NCI-H1048 (cell line): ENCODE measurements at regions not wholly inside any gene's neighbourhood (a gene's known extent, or its start where the extent isn't known, plus 50 kb on each side); places are given as distances from the start of the nearest gene placed in this dataset.

Source experiments
- DNase-seq: peaks from one replicate; lab custom pipeline; 2025; lab: John Stamatoyannopoulos, UW

DNA sequence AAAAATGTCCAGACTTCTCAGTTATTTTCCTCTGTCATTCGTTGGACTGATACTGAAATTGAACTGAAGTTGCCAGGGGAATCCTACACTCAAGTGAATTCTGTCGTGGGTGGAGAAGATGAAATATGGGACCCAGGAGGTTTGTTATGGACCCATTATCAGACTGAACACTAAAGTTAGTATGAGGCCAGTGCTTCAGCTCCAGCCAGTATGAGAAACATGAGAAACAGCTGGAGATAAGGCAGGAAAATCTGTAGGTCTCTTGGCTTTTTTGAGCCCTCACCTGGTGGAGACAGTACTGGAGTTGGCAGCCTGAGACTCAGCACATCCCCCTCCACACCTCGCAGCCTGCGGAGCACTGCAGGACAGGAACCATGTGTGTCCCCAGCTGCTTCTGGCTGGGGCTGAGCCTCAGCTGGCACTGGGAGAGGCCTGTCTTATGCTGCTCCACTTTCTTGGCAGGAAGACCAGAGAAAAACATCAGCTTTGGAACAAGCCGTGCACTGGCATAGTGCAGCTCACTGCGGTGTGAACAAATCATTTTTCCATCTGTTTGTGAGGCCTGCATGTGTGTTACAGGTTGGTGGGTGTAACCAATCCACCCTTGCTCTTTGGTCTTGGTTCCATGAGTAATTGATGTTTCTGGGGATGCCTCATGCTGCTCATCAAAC is 641.0 kb downstream of the FGF9 start:
- DNase-seq = no peak

DNA sequence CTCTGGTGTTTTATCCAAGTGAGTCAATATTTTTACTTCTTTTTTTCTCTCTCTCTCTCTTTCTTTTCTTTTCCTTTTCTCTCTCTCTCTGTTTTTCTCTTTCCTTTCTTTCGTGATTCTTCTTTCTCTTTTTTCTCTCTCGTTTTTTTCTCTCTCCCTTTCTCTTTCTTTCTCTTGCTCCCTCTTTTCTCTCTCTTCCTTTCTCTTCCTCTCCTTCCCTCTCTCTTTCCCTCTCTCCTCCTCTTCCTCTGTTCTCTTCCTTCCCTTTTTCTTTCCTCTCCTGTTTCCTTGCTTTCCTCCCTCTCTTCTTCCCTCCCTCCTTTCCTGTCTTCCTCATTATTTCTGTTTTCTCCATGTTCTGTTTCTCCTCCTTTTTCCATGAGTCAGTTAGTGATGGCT is 641.5 kb downstream of the FGF9 start:
- no peak for DNase-seq

GRCh38 chr13:22316494-22317025 is 645.7 kb downstream of the FGF9 start:
- no peak for DNase-seq

DNA sequence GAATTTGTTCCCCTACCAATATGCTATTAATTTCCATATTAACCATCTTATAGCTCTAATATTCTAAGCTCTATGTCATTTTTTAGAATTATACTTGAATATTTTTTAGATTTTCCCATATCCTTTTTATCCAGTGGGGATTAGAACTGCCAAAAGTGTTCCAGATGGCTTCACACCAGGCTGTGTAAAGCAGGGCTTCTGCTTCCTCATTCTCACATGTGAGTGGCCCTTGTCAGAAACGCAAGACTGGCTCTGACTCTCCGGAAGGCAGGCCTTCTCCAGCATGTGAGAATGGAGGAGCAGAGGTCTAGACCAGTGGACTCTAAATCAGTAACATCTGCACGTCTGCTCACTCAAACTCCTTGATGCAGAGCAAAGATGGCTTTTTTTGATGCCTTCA is 650.1 kb downstream of the FGF9 start:
- no peak for DNase-seq

DNA sequence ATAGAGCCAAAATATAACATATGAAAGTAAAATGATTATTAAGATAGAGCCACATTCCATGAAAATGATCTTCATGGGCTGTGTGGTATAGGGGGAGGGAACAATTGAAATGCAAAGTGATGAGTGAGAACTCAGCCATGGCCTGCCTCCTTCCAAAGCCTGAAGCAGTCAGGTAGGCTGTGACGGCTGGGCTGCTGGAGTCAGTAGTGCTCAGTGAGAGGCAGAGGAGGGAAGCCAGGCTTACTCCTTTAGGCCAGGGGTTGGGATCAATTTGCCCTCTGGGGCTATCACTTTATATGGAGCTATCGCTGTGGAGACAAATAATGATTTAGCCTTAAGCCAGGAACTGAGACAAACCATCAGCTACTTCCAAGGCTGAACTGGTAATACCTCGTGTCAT is 654.9 kb downstream of the FGF9 start:
- DNase-seq = no peak

GRCh38 chr13:22332416-22332815 is 661.5 kb downstream of the FGF9 start:
- DNase-seq = no peak

- DNase-seq = no peak
Measured at GRCh38 chr13:22336460-22336859, 665.6 kb downstream of the FGF9 start.

- DNase-seq = no peak
Measured at GRCh38 chr13:22357132-22357531, 686.3 kb downstream of the FGF9 start.

DNA sequence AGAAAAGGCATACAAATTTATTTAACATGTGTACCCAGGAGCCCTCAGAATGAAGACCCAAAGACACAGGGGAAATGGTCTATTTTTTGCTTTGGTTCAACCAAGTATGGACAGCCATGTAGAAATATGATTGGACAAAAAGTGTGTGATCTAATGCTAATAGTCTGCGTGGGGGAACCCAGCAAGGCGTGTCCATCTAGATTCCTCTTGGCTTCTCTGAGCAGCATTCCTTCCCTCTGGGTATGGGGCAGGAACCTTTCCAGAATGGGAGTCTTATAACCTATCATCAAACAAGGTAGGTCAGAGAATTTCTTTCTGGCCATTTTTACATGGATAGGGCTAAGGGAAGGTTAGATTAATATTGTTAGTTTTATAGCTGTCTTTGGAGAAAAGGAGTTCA is 698.2 kb downstream of the FGF9 start:
- no peak for DNase-seq

- DNase-seq = no peak
Measured at GRCh38 chr13:22369840-22370239, 699.0 kb downstream of the FGF9 start.

DNA sequence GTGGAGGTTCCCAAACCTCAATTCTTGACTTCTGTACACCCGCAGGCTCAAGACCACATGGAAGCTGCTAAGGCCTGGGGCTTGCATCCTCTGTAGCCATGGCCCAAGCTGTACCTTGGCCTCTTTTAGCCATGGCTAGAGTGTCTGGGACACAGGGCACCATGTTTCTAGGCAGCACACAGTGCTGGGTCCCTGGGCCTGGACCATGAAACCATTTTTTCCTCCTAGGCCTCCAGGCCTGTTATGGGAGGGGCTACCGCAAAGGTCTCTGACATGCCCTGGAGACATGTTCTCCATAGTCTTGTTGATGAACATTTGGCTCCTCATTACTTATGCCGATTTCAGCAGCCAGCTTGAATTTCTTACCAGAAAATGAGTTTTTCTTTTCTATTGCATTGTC is 701.4 kb downstream of the FGF9 start:
- DNase-seq = no peak

GRCh38 chr13:22375151-22375550 is 704.3 kb downstream of the FGF9 start:
- DNase-seq = no peak

GRCh38 chr13:22387899-22388298 is 717.0 kb downstream of the FGF9 start:
- no peak for DNase-seq

DNA sequence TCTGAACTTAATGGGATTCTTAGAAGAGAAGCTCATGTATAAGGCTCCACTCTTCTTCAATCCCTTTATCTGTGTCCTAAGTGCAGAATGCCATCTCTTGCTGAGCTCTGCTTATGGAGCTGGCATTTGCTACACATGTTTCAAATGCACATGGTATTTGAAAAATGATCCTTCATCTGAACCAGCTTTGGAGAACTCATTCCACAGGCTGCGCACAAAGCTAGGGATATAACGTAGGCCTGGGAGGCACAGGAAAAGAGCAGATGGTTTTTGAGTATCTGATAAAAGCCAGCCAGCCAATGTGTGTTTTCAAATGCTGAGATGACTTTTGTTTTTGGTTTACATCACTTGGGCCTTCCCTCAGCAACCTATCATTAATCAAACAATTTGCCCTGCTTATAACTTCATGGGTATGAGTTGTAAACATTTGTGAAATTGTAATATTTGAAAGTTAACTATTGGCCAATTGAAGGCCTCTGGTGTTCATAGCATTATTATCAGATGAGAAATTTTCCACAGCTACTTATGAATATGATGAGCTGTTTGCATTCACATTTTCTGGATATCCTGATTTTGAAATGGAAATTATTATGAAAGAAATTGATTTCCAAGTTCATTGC is 729.0 kb downstream of the FGF9 start:
- no peak for DNase-seq

GRCh38 chr13:22402682-22403081 is 731.8 kb downstream of the FGF9 start:
- DNase-seq = no peak

GRCh38 chr13:22403144-22403543 is 732.3 kb downstream of the FGF9 start:
- DNase-seq = no peak

- DNase-seq = no peak
Measured at GRCh38 chr13:22405891-22406290, 735.0 kb downstream of the FGF9 start.

GRCh38 chr13:22412452-22412851 is 741.6 kb downstream of the FGF9 start:
- DNase-seq = no peak

GRCh38 chr13:22422023-22422422 is 751.1 kb downstream of the FGF9 start:
- no peak for DNase-seq

GRCh38 chr13:22422712-22423111 is 751.8 kb downstream of the FGF9 start:
- DNase-seq = no peak

DNA sequence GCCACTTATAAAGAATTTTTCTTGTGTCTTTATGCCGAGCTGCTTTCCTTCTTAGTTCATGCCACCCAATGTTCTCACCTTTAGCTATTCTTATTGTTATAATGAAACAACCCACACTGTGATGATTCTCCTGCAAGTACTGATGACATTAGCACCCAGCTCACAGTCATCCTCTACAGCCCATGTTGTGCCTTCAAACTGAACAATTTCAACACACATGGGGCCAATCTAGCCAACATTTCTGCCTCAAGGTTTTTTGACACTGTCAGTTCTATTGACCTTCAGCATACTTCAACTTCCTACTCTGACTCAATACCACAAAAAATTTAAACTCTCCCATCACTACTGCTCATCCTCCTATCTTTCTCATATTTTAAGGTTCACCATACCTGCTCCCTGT is 752.4 kb downstream of the FGF9 start:
- DNase-seq = no peak

DNA sequence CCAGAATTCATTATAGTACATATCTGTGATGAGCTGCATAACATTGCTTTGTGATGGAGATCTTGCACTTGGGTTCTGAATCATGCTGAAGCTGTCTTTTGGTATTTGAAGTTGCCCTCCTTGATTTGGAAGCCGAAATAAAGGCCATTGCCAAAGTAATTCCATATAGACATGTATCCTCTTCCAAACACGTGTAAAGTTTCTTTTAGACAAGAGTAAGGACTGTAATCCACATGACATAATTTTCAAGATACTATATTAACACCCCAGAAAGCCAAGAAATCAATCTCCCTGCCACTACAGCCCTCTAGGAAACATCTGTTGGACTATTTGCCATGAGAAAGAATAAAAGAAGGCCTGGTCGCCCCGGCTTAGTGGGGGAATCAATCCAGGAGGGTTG is 754.2 kb downstream of the FGF9 start:
- no peak for DNase-seq

- DNase-seq = no peak
Measured at GRCh38 chr13:22427066-22427465, 753.7 kb upstream of the SGCG start.

- DNase-seq = no peak
Measured at GRCh38 chr13:22427783-22428182, 753.0 kb upstream of the SGCG start.
